ENCODE measurements at regions not wholly inside any gene's neighbourhood (a gene's known extent, or its start where the extent isn't known, plus 50 kb on each side); places are given as distances from the start of the nearest gene placed in this dataset.

- TF ChIP-seq, protein P1, sequence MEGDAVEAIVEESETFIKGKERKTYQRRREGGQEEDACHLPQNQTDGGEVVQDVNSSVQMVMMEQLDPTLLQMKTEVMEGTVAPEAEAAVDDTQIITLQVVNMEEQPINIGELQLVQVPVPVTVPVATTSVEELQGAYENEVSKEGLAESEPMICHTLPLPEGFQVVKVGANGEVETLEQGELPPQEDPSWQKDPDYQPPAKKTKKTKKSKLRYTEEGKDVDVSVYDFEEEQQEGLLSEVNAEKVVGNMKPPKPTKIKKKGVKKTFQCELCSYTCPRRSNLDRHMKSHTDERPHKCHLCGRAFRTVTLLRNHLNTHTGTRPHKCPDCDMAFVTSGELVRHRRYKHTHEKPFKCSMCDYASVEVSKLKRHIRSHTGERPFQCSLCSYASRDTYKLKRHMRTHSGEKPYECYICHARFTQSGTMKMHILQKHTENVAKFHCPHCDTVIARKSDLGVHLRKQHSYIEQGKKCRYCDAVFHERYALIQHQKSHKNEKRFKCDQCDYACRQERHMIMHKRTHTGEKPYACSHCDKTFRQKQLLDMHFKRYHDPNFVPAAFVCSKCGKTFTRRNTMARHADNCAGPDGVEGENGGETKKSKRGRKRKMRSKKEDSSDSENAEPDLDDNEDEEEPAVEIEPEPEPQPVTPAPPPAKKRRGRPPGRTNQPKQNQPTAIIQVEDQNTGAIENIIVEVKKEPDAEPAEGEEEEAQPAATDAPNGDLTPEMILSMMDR (IDR thresholded peaks at IDR 0.05), result no peak
- no peak for TF ChIP-seq ZFX (IDR thresholded peaks at IDR 0.05; ENCODE audit: borderline replicate concordance)
These were observed 371.9 kb downstream of the ATP23 start for GRCh38 chr12:58313091-58313855.
